GM23338 (cell line): ENCODE measurements at regions not wholly inside any gene's neighbourhood (a gene's known extent, or its start where the extent isn't known, plus 50 kb on each side); places are given as distances from the start of the nearest gene placed in this dataset.

Source experiments
- CREB1 ChIP-seq: fragments of 250-450 bp; sonication (Bioruptor Pico); IDR thresholded peaks from 2 replicates; pipeline ENCODE4 v1.5.0; 2020; ENCODE audit warnings: low read depth, mild to moderate bottlenecking, moderate library complexity
- EZH2 ChIP-seq: fragments of 200-600 bp; sonication (generic); IDR thresholded peaks from one replicate; pipeline ENCODE4 v1.8.0; 2017; ENCODE audit warnings: antibody characterized with exemption, mild to moderate bottlenecking, low read depth; ENCODE audit not compliant: unreplicated experiment
- EZH2phosphoT487 ChIP-seq: fragments of 200-600 bp; sonication (generic); IDR thresholded peaks from one replicate; pipeline ENCODE4 v1.8.1; 2018; ENCODE audit warnings: antibody characterized with exemption; ENCODE audit not compliant: unreplicated experiment
- JUNB ChIP-seq: IDR thresholded peaks from one replicate; pipeline ENCODE4 v1.6.1; 2016; ENCODE audit warnings: antibody characterized with exemption; ENCODE audit not compliant: unreplicated experiment
- ZNF331 ChIP-seq: fragments of 250-450 bp; sonication (Bioruptor Pico); IDR thresholded peaks from 2 replicates; pipeline ENCODE4 v1.5.0; 2020; ENCODE audit warnings: low read depth, mild to moderate bottlenecking, moderate library complexity
- TF ChIP-seq, protein P1 (sequence below): fragments of 250-450 bp; sonication (Bioruptor Pico); IDR thresholded peaks from 2 replicates; pipeline ENCODE4 v1.5.0; 2020; ENCODE audit warnings: mild to moderate bottlenecking, moderate library complexity
- TF ChIP-seq, protein P2 (sequence below): IDR thresholded peaks from 2 replicates; pipeline ENCODE4 v1.6.1; 2016; ENCODE audit warnings: antibody characterized with exemption
- TF ChIP-seq, protein P3 (sequence below), 2 experiments: fragments of 200-600 bp in 1 of 2; sonication (generic) in 1 of 2; conservative IDR thresholded peaks; 2 replicates each; pipeline versions ENCODE4 v1.5.1 to v1.6.1; 2016 to 2017; ENCODE audit warnings: antibody characterized with exemption in 2 of 2, low read depth in 2 of 2, mild to moderate bottlenecking in 2 of 2, moderate library complexity in 1 of 2

DNA sequence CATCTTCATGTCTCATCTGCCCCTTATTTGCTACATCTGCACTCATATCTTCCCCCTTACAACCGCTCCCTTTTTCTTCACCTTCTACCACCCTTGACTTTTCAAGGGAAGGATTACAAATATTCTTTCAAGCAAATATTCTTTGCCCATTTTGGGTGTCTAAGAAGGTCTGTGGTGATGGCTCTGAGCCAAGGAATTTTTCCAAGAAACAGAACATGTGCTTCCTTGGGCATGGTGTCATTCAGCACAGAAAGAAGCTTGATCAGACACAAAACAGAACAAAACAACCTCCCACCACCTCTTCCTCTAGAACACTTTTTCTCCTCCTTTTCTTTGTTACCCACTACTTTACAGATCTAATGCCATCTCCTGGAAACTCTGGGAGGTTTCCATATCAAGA is 313.7 kb downstream of the SATB2 start (continued):
- TF ChIP-seq, protein P1, sequence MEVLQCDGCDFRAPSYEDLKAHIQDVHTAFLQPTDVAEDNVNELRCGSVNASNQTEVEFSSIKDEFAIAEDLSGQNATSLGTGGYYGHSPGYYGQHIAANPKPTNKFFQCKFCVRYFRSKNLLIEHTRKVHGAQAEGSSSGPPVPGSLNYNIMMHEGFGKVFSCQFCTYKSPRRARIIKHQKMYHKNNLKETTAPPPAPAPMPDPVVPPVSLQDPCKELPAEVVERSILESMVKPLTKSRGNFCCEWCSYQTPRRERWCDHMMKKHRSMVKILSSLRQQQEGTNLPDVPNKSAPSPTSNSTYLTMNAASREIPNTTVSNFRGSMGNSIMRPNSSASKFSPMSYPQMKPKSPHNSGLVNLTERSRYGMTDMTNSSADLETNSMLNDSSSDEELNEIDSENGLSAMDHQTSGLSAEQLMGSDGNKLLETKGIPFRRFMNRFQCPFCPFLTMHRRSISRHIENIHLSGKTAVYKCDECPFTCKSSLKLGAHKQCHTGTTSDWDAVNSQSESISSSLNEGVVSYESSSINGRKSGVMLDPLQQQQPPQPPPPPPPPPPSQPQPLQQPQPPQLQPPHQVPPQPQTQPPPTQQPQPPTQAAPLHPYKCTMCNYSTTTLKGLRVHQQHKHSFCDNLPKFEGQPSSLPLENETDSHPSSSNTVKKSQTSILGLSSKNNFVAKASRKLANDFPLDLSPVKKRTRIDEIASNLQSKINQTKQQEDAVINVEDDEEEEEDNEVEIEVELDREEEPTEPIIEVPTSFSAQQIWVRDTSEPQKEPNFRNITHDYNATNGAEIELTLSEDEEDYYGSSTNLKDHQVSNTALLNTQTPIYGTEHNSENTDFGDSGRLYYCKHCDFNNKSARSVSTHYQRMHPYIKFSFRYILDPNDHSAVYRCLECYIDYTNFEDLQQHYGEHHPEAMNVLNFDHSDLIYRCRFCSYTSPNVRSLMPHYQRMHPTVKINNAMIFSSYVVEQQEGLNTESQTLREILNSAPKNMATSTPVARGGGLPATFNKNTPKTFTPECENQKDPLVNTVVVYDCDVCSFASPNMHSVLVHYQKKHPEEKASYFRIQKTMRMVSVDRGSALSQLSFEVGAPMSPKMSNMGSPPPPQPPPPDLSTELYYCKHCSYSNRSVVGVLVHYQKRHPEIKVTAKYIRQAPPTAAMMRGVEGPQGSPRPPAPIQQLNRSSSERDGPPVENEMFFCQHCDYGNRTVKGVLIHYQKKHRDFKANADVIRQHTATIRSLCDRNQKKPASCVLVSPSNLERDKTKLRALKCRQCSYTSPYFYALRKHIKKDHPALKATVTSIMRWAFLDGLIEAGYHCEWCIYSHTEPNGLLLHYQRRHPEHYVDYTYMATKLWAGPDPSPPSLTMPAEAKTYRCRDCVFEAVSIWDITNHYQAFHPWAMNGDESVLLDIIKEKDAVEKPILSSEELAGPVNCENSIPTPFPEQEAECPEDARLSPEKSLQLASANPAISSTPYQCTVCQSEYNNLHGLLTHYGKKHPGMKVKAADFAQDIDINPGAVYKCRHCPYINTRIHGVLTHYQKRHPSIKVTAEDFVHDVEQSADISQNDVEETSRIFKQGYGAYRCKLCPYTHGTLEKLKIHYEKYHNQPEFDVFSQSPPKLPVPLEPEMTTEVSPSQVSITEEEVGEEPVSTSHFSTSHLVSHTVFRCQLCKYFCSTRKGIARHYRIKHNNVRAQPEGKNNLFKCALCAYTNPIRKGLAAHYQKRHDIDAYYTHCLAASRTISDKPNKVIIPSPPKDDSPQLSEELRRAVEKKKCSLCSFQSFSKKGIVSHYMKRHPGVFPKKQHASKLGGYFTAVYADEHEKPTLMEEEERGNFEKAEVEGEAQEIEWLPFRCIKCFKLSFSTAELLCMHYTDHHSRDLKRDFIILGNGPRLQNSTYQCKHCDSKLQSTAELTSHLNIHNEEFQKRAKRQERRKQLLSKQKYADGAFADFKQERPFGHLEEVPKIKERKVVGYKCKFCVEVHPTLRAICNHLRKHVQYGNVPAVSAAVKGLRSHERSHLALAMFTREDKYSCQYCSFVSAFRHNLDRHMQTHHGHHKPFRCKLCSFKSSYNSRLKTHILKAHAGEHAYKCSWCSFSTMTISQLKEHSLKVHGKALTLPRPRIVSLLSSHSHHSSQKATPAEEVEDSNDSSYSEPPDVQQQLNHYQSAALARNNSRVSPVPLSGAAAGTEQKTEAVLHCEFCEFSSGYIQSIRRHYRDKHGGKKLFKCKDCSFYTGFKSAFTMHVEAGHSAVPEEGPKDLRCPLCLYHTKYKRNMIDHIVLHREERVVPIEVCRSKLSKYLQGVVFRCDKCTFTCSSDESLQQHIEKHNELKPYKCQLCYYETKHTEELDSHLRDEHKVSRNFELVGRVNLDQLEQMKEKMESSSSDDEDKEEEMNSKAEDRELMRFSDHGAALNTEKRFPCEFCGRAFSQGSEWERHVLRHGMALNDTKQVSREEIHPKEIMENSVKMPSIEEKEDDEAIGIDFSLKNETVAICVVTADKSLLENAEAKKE (CRISPR knock-in tag) = no peak
- TF ChIP-seq JUNB (no peak), CREB1 (no peak), EZH2phosphoT487 (no peak), EZH2 (no peak), ZNF331 (no peak)
- TF ChIP-seq, protein P2, sequence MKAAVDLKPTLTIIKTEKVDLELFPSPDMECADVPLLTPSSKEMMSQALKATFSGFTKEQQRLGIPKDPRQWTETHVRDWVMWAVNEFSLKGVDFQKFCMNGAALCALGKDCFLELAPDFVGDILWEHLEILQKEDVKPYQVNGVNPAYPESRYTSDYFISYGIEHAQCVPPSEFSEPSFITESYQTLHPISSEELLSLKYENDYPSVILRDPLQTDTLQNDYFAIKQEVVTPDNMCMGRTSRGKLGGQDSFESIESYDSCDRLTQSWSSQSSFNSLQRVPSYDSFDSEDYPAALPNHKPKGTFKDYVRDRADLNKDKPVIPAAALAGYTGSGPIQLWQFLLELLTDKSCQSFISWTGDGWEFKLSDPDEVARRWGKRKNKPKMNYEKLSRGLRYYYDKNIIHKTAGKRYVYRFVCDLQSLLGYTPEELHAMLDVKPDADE = no peak
- TF ChIP-seq, protein P3, sequence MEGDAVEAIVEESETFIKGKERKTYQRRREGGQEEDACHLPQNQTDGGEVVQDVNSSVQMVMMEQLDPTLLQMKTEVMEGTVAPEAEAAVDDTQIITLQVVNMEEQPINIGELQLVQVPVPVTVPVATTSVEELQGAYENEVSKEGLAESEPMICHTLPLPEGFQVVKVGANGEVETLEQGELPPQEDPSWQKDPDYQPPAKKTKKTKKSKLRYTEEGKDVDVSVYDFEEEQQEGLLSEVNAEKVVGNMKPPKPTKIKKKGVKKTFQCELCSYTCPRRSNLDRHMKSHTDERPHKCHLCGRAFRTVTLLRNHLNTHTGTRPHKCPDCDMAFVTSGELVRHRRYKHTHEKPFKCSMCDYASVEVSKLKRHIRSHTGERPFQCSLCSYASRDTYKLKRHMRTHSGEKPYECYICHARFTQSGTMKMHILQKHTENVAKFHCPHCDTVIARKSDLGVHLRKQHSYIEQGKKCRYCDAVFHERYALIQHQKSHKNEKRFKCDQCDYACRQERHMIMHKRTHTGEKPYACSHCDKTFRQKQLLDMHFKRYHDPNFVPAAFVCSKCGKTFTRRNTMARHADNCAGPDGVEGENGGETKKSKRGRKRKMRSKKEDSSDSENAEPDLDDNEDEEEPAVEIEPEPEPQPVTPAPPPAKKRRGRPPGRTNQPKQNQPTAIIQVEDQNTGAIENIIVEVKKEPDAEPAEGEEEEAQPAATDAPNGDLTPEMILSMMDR (conservative IDR thresholded peaks at IDR 0.05; ENCODE audit: low read depth in 2 of 2) = no peak
